ENCODE measurements at regions not wholly inside any gene's neighbourhood (a gene's known extent, or its start where the extent isn't known, plus 50 kb on each side); places are given as distances from the start of the nearest gene placed in this dataset.

GRCh38 chr6:22008248-22008836 lies 288.5 kb downstream of the PRL start:
- TF ChIP-seq EP300 (IDR thresholded peaks at IDR 0.05) (no peak), POLR2AphosphoS5 (IDR thresholded peaks at IDR 0.05) (no peak), POLR2A (IDR thresholded peaks at IDR 0.05) (no peak)
- TF ChIP-seq, protein P1, sequence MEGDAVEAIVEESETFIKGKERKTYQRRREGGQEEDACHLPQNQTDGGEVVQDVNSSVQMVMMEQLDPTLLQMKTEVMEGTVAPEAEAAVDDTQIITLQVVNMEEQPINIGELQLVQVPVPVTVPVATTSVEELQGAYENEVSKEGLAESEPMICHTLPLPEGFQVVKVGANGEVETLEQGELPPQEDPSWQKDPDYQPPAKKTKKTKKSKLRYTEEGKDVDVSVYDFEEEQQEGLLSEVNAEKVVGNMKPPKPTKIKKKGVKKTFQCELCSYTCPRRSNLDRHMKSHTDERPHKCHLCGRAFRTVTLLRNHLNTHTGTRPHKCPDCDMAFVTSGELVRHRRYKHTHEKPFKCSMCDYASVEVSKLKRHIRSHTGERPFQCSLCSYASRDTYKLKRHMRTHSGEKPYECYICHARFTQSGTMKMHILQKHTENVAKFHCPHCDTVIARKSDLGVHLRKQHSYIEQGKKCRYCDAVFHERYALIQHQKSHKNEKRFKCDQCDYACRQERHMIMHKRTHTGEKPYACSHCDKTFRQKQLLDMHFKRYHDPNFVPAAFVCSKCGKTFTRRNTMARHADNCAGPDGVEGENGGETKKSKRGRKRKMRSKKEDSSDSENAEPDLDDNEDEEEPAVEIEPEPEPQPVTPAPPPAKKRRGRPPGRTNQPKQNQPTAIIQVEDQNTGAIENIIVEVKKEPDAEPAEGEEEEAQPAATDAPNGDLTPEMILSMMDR (IDR thresholded peaks at IDR 0.05), result no peak

Data from suprapubic skin (tissue), 4 donors.